ENCODE measurements at regions not wholly inside any gene's neighbourhood (a gene's known extent, or its start where the extent isn't known, plus 50 kb on each side); places are given as distances from the start of the nearest gene placed in this dataset.

GRCh38 chr3:168655611-168656010, 559.9 kb upstream of the GOLIM4 start:
- TF ChIP-seq CTCF (IDR thresholded peaks at IDR 0.05; ENCODE audit: borderline replicate concordance, extremely low read depth, low read length, poor library complexity, severe bottlenecking) = no peak
- no peak for TF ChIP-seq EZH2 (IDR thresholded peaks at IDR 0.05; ENCODE audit: borderline replicate concordance, low read depth, low read length, severe bottlenecking)
